ENCODE measurements at regions not wholly inside any gene's neighbourhood (a gene's known extent, or its start where the extent isn't known, plus 50 kb on each side); places are given as distances from the start of the nearest gene placed in this dataset.
"Not testable (repeated sequence)": the region's sequence is repeated elsewhere in the genome, so short reads cannot be mapped to it uniquely, and the experiment has no call there.

- DNase-seq (ENCODE audit: low spot score) = no peak
Observed at GRCh38 chr5:120919017-120919416, 454.9 kb downstream of the PRR16 start.

GRCh38 chr5:120923026-120923425, 458.9 kb downstream of the PRR16 start:
- DNase-seq (ENCODE audit: low spot score) = no peak

DNA sequence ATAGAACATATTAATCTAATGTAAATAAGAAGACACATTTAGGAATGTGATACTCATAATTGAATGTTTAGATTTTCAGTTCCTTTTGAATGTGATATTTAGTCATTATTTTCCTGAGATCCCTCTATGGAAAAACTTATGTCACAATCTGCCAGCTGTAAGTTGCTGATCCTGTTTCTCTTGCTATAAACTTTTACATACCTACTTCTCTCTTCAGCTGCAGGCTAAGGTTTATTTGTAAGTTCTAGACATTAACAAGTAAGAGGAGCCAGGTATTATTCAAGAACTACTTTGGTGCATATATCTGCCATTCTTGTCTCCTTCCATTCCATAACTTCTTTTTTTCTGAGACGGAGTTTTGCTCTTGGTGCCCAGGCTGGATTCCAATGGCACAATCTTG, 462.4 kb downstream of the PRR16 start:
- DNase-seq (ENCODE audit: low spot score) = no peak

- no peak for DNase-seq (ENCODE audit: low spot score)
Observed at GRCh38 chr5:120927950-120928530, 463.9 kb downstream of the PRR16 start.

DNA sequence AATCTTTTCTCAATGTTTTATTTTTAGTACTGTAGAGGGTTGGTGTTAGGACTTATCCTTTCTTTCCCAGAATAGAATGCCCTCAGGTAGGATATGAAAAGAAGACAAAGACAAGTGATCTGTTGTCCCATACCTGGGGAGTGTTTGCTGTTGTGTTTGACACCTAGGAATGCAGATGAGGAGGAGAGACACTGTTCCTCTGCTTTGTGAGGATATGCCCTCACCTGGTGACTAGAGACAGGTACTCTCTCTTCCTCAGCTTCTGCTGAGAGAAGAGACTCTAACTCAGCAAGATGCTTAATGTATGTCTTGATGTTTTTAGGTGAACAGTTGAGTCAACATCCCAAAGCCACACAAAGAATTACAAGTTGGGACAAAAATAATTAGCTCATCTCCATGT, 468.4 kb downstream of the PRR16 start:
- DNase-seq (ENCODE audit: low spot score) = no peak

GRCh38 chr5:120934031-120934430, 469.9 kb downstream of the PRR16 start:
- no peak for DNase-seq (ENCODE audit: low spot score)

- no peak for DNase-seq (ENCODE audit: low spot score)
Observed at GRCh38 chr5:120936652-120937051, 472.6 kb downstream of the PRR16 start.

- DNase-seq (ENCODE audit: low spot score) = no peak
Observed at GRCh38 chr5:120938604-120939003, 474.5 kb downstream of the PRR16 start.

GRCh38 chr5:120942596-120943350, 478.7 kb downstream of the PRR16 start:
- DNase-seq (ENCODE audit: low spot score) = no peak

- not testable (repeated sequence) for DNase-seq (ENCODE audit: low spot score)
Observed at GRCh38 chr5:120949596-120949995, 485.5 kb downstream of the PRR16 start.

DNA sequence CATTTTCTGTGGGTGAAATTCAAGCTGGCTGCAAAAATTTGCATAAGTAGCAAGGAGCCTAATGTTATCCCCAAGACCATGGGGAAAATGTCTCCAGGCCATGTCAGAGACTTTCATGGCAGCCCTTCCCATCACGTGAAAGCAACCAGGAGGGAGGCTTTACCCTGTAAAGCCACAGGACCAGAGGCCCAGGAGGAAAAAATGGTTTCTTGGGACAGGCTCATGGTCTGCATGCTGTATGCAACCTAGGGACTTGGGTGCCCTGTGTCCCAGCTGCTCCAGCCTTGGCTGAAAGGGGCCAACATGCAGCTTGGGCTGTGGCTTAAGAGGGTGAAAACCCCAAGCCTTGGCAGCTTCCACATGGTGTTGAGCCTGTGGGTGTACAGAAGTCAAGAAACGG, 489.3 kb downstream of the PRR16 start:
- DNase-seq (ENCODE audit: low spot score) = not testable (repeated sequence)

GRCh38 chr5:120954255-120954654, 490.2 kb downstream of the PRR16 start:
- no peak for DNase-seq (ENCODE audit: low spot score)

DNA sequence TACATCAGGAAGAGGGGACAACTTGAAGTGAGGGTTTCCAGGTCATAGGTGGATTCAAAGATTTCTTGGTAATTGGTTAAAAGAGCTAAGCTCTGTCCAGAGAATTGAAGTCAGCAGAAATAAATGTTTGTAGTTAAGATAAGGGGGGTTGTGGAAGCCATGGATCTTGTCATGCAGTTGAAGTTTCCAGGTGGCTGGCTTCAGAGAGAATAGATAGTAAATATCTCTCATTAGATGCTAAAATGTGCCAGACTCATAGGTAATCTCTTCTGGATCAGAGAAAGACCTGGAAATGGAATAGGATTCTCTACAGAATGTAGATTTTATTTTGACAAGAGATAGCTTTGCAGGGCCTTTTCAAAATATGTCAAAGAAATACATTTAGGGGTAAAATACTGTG, 491.7 kb downstream of the PRR16 start:
- no peak for DNase-seq (ENCODE audit: low spot score)

DNA sequence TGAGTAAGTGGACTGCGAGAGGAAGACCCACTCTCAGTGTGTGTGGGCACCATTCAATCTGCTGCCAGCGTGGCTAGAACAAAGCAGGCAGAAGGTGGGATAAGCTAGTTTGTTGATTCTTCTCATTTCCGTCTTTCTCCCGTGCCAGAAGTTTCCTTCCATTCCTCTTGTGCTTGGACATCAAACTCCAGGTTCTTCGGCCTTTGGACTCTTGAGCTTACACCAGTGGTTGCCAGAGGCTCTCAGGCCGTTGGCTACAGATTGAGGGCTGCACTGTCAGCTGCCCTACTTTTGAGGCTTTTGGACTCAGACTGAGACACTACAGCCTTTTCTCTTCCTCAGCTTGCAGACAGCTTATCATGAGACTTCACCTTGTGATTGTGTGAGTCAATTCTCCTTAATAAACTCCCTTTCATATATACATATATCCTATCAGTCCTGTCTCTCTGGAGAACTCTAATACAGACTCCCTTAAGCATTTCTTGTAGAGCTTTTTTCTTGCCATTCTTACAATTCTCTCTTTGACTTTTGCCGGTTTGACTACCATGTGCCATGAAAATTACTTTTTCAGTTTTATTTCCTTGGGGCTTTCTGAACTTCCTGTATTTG, 494.9 kb downstream of the PRR16 start:
- DNase-seq (ENCODE audit: low spot score) = no peak

DNA sequence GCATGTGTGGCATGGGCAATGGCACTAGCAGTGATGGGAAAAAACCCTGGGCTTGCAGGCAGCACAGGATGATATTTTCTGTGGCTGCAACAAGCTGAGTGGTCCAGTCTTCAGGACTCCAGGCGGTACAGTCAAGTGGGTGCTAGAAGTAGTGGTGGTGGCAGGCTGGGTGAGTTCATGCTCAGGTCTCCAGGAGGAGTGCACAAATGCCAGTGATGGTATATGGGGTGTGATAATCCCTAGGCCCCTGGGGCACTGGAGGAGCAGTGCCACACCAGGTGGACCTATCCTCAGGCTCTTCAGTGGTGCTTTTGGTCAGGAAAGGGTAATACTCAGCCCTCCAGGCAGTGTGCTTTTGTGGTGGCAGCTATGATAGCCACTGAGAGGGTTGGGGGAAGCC, 496.4 kb downstream of the PRR16 start:
- no peak for DNase-seq (ENCODE audit: low spot score)

GRCh38 chr5:120967366-120967765, 503.3 kb downstream of the PRR16 start:
- no peak for DNase-seq (ENCODE audit: low spot score)

GRCh38 chr5:120974690-120975089, 510.6 kb downstream of the PRR16 start:
- no peak for DNase-seq (ENCODE audit: low spot score)

DNA sequence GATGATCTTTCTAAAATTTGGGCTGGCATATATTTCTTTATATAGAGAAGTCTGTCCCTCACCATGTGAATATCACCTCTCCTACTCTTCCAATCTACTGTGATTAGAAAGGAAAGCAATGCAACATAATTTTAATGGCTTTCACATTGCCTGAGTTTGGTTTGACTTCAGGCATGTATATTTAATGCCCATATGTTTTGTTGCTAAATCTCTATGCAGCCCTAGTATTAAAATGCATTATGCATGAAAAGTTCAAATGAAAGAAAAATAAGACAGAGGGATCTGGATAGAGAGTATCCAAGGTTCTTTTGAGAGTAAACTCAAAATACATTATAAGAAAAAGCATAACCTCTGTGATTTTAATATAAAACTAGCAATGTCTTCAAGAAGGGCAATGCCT, 518.3 kb downstream of the PRR16 start:
- DNase-seq (ENCODE audit: low spot score) = no peak

DNA sequence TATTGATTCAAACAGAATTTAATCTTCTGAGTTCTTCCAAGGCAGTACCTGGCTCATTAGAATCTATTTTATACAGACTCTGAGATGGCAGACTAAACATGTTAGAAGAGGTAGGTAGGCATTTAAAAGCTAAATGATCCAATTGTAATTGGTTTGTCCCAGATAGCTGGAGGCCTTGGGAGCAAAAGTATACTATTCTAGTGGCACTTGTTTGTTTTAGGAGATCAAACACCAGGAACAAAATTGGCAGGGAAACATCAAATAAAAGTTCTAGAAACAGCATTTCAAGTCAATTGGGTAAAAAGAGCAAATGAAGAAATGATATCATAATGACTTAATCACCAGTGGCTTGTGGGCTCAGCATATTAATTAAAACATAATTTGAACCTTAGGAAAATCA, 521.4 kb downstream of the PRR16 start:
- DNase-seq (ENCODE audit: low spot score) = no peak

- no peak for DNase-seq (ENCODE audit: low spot score)
Observed at GRCh38 chr5:120988491-120988890, 524.4 kb downstream of the PRR16 start.

GRCh38 chr5:120988941-120989340, 524.8 kb downstream of the PRR16 start:
- no peak for DNase-seq (ENCODE audit: low spot score)

DNA sequence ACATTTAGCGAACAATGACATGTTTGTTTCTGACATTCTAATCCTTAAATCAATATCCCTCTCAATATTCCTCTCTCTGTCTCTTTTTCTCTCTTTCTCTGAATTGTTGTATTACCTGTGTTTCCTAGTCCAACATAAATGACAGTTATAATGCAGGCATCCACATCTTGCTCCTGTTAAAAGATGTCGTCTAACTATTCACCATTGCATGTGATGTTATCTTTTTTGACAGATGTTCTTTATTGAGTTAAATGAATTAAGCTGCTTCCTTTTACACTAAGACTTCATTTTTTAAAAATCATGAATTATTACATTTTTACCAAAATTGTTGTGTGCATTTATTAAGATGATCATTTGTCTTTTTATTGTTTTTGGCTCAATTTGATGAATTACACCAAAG, 527.5 kb downstream of the PRR16 start:
- DNase-seq (ENCODE audit: low spot score) = no peak

DNA sequence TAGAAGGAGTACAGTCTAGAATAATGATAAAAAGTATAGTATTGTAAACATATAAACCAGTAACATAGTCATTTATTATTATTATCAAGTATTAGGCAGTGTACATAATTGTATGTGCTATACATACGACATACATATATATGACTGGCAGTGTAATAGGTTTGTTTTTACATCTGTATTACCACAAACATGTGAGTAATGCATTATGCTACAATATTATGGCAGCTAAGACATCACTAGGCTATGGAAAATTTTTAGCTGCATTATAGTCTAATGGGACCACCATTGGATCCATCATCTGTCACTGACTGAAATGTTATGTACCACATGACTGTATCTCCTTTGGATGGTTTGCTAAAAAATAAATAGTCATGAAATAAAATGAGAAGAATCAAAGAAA, 530.0 kb downstream of the PRR16 start:
- no peak for DNase-seq (ENCODE audit: low spot score)

- no peak for DNase-seq (ENCODE audit: low spot score)
Observed at GRCh38 chr5:120999550-120999949, 535.5 kb downstream of the PRR16 start.

Data from AG08395 (cell line).